ENCODE measurements at regions not wholly inside any gene's neighbourhood (a gene's known extent, or its start where the extent isn't known, plus 50 kb on each side); places are given as distances from the start of the nearest gene placed in this dataset.

DNA sequence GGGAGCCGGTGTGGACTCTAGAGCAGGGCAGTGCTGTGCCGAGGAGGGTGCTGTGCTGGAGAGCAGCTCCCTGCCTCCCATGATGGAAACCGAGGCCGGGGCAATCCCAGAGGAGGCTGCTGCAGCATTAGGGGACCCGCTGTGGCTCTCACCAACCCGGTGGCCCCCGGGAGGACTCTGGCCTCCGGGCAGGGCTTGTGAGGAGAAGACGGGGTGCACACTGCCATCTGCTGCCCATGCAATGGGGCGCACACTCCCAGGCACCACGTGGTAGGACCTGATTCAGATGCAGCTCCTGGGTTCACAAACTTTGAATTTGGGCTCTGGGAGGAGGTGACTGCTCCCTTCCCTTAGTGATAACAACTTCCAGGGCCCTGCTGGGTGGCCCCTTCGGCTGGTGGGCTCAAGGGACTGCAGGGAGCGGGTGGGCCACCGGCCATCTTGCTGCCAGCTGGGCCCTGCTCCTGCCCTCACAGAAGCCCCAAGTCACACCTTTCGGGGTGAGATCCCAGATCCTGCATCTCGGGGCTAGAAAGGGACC lies 93.8 kb upstream of the FGF3 start:
- TF ChIP-seq, protein P1, sequence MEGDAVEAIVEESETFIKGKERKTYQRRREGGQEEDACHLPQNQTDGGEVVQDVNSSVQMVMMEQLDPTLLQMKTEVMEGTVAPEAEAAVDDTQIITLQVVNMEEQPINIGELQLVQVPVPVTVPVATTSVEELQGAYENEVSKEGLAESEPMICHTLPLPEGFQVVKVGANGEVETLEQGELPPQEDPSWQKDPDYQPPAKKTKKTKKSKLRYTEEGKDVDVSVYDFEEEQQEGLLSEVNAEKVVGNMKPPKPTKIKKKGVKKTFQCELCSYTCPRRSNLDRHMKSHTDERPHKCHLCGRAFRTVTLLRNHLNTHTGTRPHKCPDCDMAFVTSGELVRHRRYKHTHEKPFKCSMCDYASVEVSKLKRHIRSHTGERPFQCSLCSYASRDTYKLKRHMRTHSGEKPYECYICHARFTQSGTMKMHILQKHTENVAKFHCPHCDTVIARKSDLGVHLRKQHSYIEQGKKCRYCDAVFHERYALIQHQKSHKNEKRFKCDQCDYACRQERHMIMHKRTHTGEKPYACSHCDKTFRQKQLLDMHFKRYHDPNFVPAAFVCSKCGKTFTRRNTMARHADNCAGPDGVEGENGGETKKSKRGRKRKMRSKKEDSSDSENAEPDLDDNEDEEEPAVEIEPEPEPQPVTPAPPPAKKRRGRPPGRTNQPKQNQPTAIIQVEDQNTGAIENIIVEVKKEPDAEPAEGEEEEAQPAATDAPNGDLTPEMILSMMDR (IDR thresholded peaks at IDR 0.05; ENCODE audit: insufficient read depth, low read depth, low read length): no peak
- TF ChIP-seq EZH2 (IDR thresholded peaks at IDR 0.05; ENCODE audit: insufficient read depth, low read length): no peak
